DMS 273 treated with DMSO at 0.1 percent for 48 hours (cell line): ENCODE measurements at regions not wholly inside any gene's neighbourhood (a gene's known extent, or its start where the extent isn't known, plus 50 kb on each side); places are given as distances from the start of the nearest gene placed in this dataset.
"Not testable (repeated sequence)": the region's sequence is repeated elsewhere in the genome, so short reads cannot be mapped to it uniquely, and the experiment has no call there.

Experiments used
- DNase-seq: peaks from one replicate; lab custom pipeline; 2025; lab: John Stamatoyannopoulos, UW

- no peak for DNase-seq
These were observed 610.6 kb upstream of the DIPK2B start for GRCh38 chrX:45811326-45811725.

- DNase-seq, result no peak
These were observed 607.1 kb upstream of the DIPK2B start for GRCh38 chrX:45807572-45808425.

- no peak for DNase-seq
These were observed 605.9 kb upstream of the DIPK2B start for GRCh38 chrX:45806410-45807121.

GRCh38 chrX:45804276-45804675 is 603.6 kb upstream of the DIPK2B start:
- no peak for DNase-seq

GRCh38 chrX:45803383-45803921 is 602.8 kb upstream of the DIPK2B start:
- no peak for DNase-seq

GRCh38 chrX:45801554-45801953 is 600.9 kb upstream of the DIPK2B start:
- no peak for DNase-seq

- not testable (repeated sequence) for DNase-seq
These were observed 600.2 kb upstream of the DIPK2B start for GRCh38 chrX:45800746-45801453.

- DNase-seq, result no peak
These were observed 598.9 kb upstream of the DIPK2B start for GRCh38 chrX:45799576-45799975.

- DNase-seq, result no peak
These were observed 594.9 kb upstream of the DIPK2B start for GRCh38 chrX:45795546-45795945.

GRCh38 chrX:45794995-45795337 is 594.3 kb upstream of the DIPK2B start:
- DNase-seq, result no peak

- no peak for DNase-seq
These were observed 593.8 kb upstream of the DIPK2B start for GRCh38 chrX:45794323-45794994.

GRCh38 chrX:45788941-45789348 is 588.3 kb upstream of the DIPK2B start:
- no peak for DNase-seq

GRCh38 chrX:45788315-45788714 is 587.6 kb upstream of the DIPK2B start:
- DNase-seq, result no peak

- no peak for DNase-seq
These were observed 583.9 kb upstream of the DIPK2B start for GRCh38 chrX:45784590-45784989.

- DNase-seq, result no peak
These were observed 582.3 kb upstream of the DIPK2B start for GRCh38 chrX:45783002-45783401.

GRCh38 chrX:45781901-45782553 is 581.4 kb upstream of the DIPK2B start:
- DNase-seq, result no peak

GRCh38 chrX:45778616-45779015 is 577.9 kb upstream of the DIPK2B start:
- no peak for DNase-seq

GRCh38 chrX:45777366-45777765 is 576.7 kb upstream of the DIPK2B start:
- no peak for DNase-seq

- no peak for DNase-seq
These were observed 574.8 kb upstream of the DIPK2B start for GRCh38 chrX:45775468-45775867.

- no peak for DNase-seq
These were observed 574.3 kb upstream of the DIPK2B start for GRCh38 chrX:45774961-45775360.

GRCh38 chrX:45773572-45773971 is 572.9 kb upstream of the DIPK2B start:
- DNase-seq, result no peak
